Adrenal gland (tissue), 9 donors: ENCODE measurements at regions not wholly inside any gene's neighbourhood (a gene's known extent, or its start where the extent isn't known, plus 50 kb on each side); places are given as distances from the start of the nearest gene placed in this dataset.

Experiments used
- DNase-seq, 7 donors: peaks; one replicate each; pipeline ENCODE4 v3.0.0-alpha.2; 2019 to 2020
- H3K27ac ChIP-seq, 5 donors: fragments of 200-600 bp; sonication (generic) in 4 of 5; 1 replicate in 3 of 5; 2 replicates in 2 of 5; pipeline versions ENCODE4 v1.5.1 to v1.8.0; 2016 to 2020; ENCODE audit warnings: mild to moderate bottlenecking in 1 of 5
- H3K27me3 ChIP-seq: fragments of 200-600 bp; 2 replicates; pipeline ENCODE4 v1.8.0; 2021
- H3K36me3 ChIP-seq, 2 donors: fragments of 200-600 bp; replicated peaks in 1 of 2; 1 replicate in 1 of 2; 2 replicates in 1 of 2; pipeline versions ENCODE4 v1.5.1 to v1.8.0; 2018 to 2022
- H3K4me1 ChIP-seq, 2 donors: fragments of 200-600 bp; replicated peaks in 1 of 2; 1 replicate in 1 of 2; 2 replicates in 1 of 2; pipeline versions ENCODE4 v1.5.1 to v1.8.0; 2018 to 2021
- H3K4me3 ChIP-seq, 4 donors: fragments of 200-600 bp; sonication (generic) in 3 of 4; one replicate each; pipeline ENCODE4 v1.5.1; 2016 to 2018
- H3K9me3 ChIP-seq, 3 donors: fragments of 200-600 bp; sonication (generic) in 1 of 3; replicated peaks in 1 of 3; 1 replicate in 2 of 3; 2 replicates in 1 of 3; pipeline versions ENCODE4 v1.5.1 to v1.8.0; 2016 to 2021
- CTCF ChIP-seq, 6 experiments: fragments of 450-650 bp in 4 of 6; fragments of 200-600 bp in 2 of 6; sonication (generic) in 1 of 6; IDR thresholded peaks; 1 replicate in 5 of 6; 2 replicates in 1 of 6; pipeline versions ENCODE4 v1.5.1 to v1.8.0; 2016 to 2021; ENCODE audit warnings: antibody characterized with exemption in 6 of 6, mild to moderate bottlenecking in 2 of 6, moderate library complexity in 1 of 6
- POLR2A ChIP-seq, 2 donors: fragments of 450-650 bp; IDR thresholded peaks; one replicate each; pipeline ENCODE4 v1.6.1; 2017; ENCODE audit warnings: antibody characterized with exemption in 2 of 2, mild to moderate bottlenecking in 2 of 2, moderate library complexity in 1 of 2
- WGBS, 4 donors: extraction: QIAGEN DNeasy Blood & Tissue Kit in 2 of 4; methylation state at CpG; one replicate each; pipeline versions ENCODE4 v1.1.5 to v1.1.7; 2013 to 2017; 5-methylcytosine and 5-hydroxymethylcytosine counted together
- intact Hi-C, 2 donors: fragments of 100-400 bp; cut with DNase I; formaldehyde crosslinking; loops; one replicate each; pipeline versions ENCODE4 v1.14.1 to v1.15.0; 2022 to 2023
- donor health status: healthy with polysubstance abuse.
- donor health status: Bipolar disorder and iron deficiency.
- donor health status: DM: yes; HTN: yes; CAD: no.
- donor health status: DM: no; HTN: no; CAD: no.
- donor health status: DM: no; HTN: no; CAD: no.

GRCh38 chr6:56765494-56765893 lies 122.8 kb upstream of the DST start:
- intact Hi-C loops = no loop called here
- Histone ChIP-seq H3K27me3 (no peaks in the 10 kb centered on the region), H3K4me1 (peaks cover 16 to 26% of the 10 kb centered on the region in 2 donors), H3K4me3 (no peak overlapping the region), H3K27ac (no peak overlapping the region), H3K36me3 (no peaks in the 10 kb centered on the region), H3K9me3 (no peaks in the 10 kb centered on the region)
- DNase-seq = no peak
- 82 to 87% (median 84%) methylated on average over 2 of the region's 2 CpGs for WGBS, 4 donors
- no peak for TF ChIP-seq POLR2A (IDR thresholded peaks at IDR 0.05)
- TF ChIP-seq CTCF (IDR thresholded peaks at IDR 0.05) = no peak

GRCh38 chr6:56764081-56764566 lies 121.4 kb upstream of the DST start:
- H3K9me3 ChIP-seq = no peaks in the 10 kb centered on the region
- H3K4me3 ChIP-seq = no peak overlapping the region
- 22 to 31% (median 27%) methylated on average over 3 of the region's 3 CpGs for WGBS, 4 donors
- TF ChIP-seq CTCF (IDR thresholded peaks at IDR 0.05) = peak in 5 of 6 experiments; percentile 45 to 62 (median 55)
- TF ChIP-seq POLR2A (IDR thresholded peaks at IDR 0.05) = no peak
- H3K27ac ChIP-seq = peak overlapping the region in 4 of 5 donors; percentile 21 to 56 (median 40)
- H3K4me1 ChIP-seq = peaks cover 16 to 26% of the 10 kb centered on the region in 2 donors
- DNase-seq = peak in 6 of 7 donors; percentile 28 to 43 (median 38)
- intact Hi-C loops = no loop called here
- H3K27me3 ChIP-seq = no peaks in the 10 kb centered on the region
- H3K36me3 ChIP-seq = no peaks in the 10 kb centered on the region

GRCh38 chr6:56761651-56762050 lies 119.0 kb upstream of the DST start:
- peaks cover 13 to 35% of the 10 kb centered on the region in 2 donors for H3K4me1 ChIP-seq
- DNase-seq = no peak

GRCh38 chr6:56760842-56761241 lies 118.2 kb upstream of the DST start:
- intact Hi-C loops = no loop called here
- 64 to 82% (median 69%) methylated on average over 1 of the region's 1 CpG for WGBS, 4 donors
- H3K36me3 ChIP-seq = no peaks in the 10 kb centered on the region
- H3K27ac ChIP-seq = no peak overlapping the region
- H3K4me3 ChIP-seq = no peak overlapping the region
- H3K4me1 ChIP-seq = peaks cover 10 to 34% of the 10 kb centered on the region in 2 donors
- TF ChIP-seq POLR2A (IDR thresholded peaks at IDR 0.05) (no peak), CTCF (IDR thresholded peaks at IDR 0.05) (no peak)
- no peak for DNase-seq
- H3K9me3 ChIP-seq = no peaks in the 10 kb centered on the region
- no peaks in the 10 kb centered on the region for H3K27me3 ChIP-seq

More at GRCh38 chr6:56761651-56762050, 119.0 kb upstream of the DST start:
- intact Hi-C loops = no loop called here
- Histone ChIP-seq H3K36me3 (no peaks in the 10 kb centered on the region), H3K27me3 (no peaks in the 10 kb centered on the region), H3K9me3 (no peaks in the 10 kb centered on the region), H3K4me3 (no peak overlapping the region), H3K27ac (no peak overlapping the region)
- TF ChIP-seq CTCF (IDR thresholded peaks at IDR 0.05) (no peak), POLR2A (IDR thresholded peaks at IDR 0.05) (no peak)
- 77 to 84% (median 79%) methylated on average over 1 of the region's 1 CpG for WGBS, 4 donors
